Right ventricle myocardium inferior (tissue), 1 donor: ENCODE measurements at regions not wholly inside any gene's neighbourhood (a gene's known extent, or its start where the extent isn't known, plus 50 kb on each side); places are given as distances from the start of the nearest gene placed in this dataset.

Experiments used
- ATAC-seq: fragments of 200-7000 bp; cut with Tn5 transposase; one replicate; pipeline ENCODE4 v1.9.1; 2020; ENCODE audit warnings: mild to moderate bottlenecking, moderate library complexity
- DNase-seq: peaks from one replicate; pipeline ENCODE4 v3.0.0; 2021; ENCODE audit errors: missing footprints
- intact Hi-C: fragments of 100-400 bp; cut with DNase I; formaldehyde crosslinking; loops from one replicate; pipeline ENCODE4 v1.11.0; 2022
- donor health status: DM: no; HTN: yes; CAD: no; lungs with severe emphysema.

GRCh38 chr1:47701741-47702515 lies 264.1 kb downstream of the FOXD2 start:
- ATAC-seq (no peak), DNase-seq (no peak)
- intact Hi-C loops, result no loop called here

GRCh38 chr1:47703156-47703825 lies 265.4 kb downstream of the FOXD2 start:
- intact Hi-C loops, result no loop called here
- ATAC-seq (no peak), DNase-seq (no peak)

GRCh38 chr1:47703981-47704596 lies 266.2 kb downstream of the FOXD2 start:
- intact Hi-C loops, result no loop called here
- DNase-seq, result no peak
- ATAC-seq, result no peak

- DNase-seq (no peak), ATAC-seq (no peak)
- intact Hi-C loops, result no loop called here
These were observed 267.8 kb downstream of the FOXD2 start for GRCh38 chr1:47705517-47706130.

GRCh38 chr1:47707503-47707902 lies 269.7 kb downstream of the FOXD2 start:
- ATAC-seq (no peak), DNase-seq (no peak)
- intact Hi-C loops, result no loop called here

GRCh38 chr1:47708019-47708535 lies 270.2 kb downstream of the FOXD2 start:
- no peak for ATAC-seq
- intact Hi-C loops, result no loop called here
- no peak for DNase-seq

GRCh38 chr1:47708658-47709018 lies 270.8 kb downstream of the FOXD2 start:
- no peak for ATAC-seq
- no peak for DNase-seq
- intact Hi-C loops, result no loop called here

- no peak for ATAC-seq
- intact Hi-C loops, result no loop called here
- DNase-seq, result no peak
These were observed 271.4 kb downstream of the FOXD2 start for GRCh38 chr1:47709019-47709871.

GRCh38 chr1:47709872-47710231 lies 272.0 kb downstream of the FOXD2 start:
- intact Hi-C loops, result loop anchor here (2.0 to 5.0 kb wide), 4 partner anchors 277 to 533 kb away; partner anchors contain the start of gene PDZK1IP1
- DNase-seq, result no peak
- peak; percentile 38 for ATAC-seq

GRCh38 chr1:47710329-47711071 lies 272.7 kb downstream of the FOXD2 start:
- intact Hi-C loops, result loop anchor here (2.0 to 5.0 kb wide), 4 partner anchors 278 to 533 kb away; partner anchors contain the start of gene PDZK1IP1
- DNase-seq, result peak; percentile 87
- peak; percentile 88 for ATAC-seq
